T-cell (primary cell): ENCODE measurements at regions not wholly inside any gene's neighbourhood (a gene's known extent, or its start where the extent isn't known, plus 50 kb on each side); places are given as distances from the start of the nearest gene placed in this dataset.

Experiments used
- ATAC-seq, 4 experiments: fragments of 200-7000 bp in 3 of 4; fragments of 150-1000 bp in 1 of 4; cut with Tn5 transposase; replicated peaks in 1 of 4; 1 replicate in 3 of 4; 2 replicates in 1 of 4; pipeline ENCODE4 v1.10.0; 2021; ENCODE audit warnings: moderate library complexity in 3 of 4, mild to moderate bottlenecking in 2 of 4, moderate number of reproducible peaks in 1 of 4
- CTCF ChIA-PET, 2 donors: fragments of 300-600 bp; sonication (Branson Sonifier 250); formaldehyde crosslinking; loops; one replicate each; lab custom pipeline; 2022; ENCODE audit warnings: antibody characterized with exemption in 2 of 2; lab: Charles Lee
- POLR2A ChIA-PET, 2 donors: fragments of 300-600 bp; sonication (Branson Sonifier 250); formaldehyde crosslinking; loops; one replicate each; lab custom pipeline; 2022; ENCODE audit warnings: antibody characterized with exemption in 2 of 2; lab: Charles Lee
- DNase-seq, 35 experiments: peaks; one replicate each; pipeline versions ENCODE4 v3.0.0 to v3.0.0-alpha.2; 2013 to 2023
- H3K27ac ChIP-seq: one replicate; pipeline ENCODE4 v1.5.1; 2013; ENCODE audit warnings: low read length
- H3K27me3 ChIP-seq, 2 experiments: replicated peaks in 1 of 2; 1 replicate in 1 of 2; 2 replicates in 1 of 2; pipeline versions ENCODE4 v1.6.1 to v1.7.0; 2013; ENCODE audit warnings: low read length in 1 of 2, mixed read lengths in 1 of 2; ENCODE audit not compliant: control insufficient read depth in 2 of 2, insufficient read depth in 2 of 2; ENCODE audit errors: extremely low read depth in 1 of 2
- H3K36me3 ChIP-seq, 2 donors: 1 replicate in 1 of 2; 2 replicates in 1 of 2; pipeline versions ENCODE4 v1.6.1 to v1.7.0; 2013; ENCODE audit warnings: low read length in 1 of 2; ENCODE audit not compliant: control insufficient read depth in 2 of 2, insufficient read depth in 1 of 2; ENCODE audit errors: extremely low read depth in 1 of 2
- H3K4me1 ChIP-seq, 2 experiments: 1 replicate in 1 of 2; 2 replicates in 1 of 2; pipeline versions ENCODE4 v1.6.1 to v1.7.0; 2013; ENCODE audit warnings: low read length in 2 of 2, mixed read lengths in 1 of 2; ENCODE audit not compliant: insufficient read depth in 2 of 2, control insufficient read depth in 1 of 2; ENCODE audit errors: extremely low read depth in 1 of 2
- H3K4me3 ChIP-seq, 2 donors: 1 replicate in 1 of 2; 2 replicates in 1 of 2; pipeline versions ENCODE4 v1.5.1 to v1.7.0; 2013; ENCODE audit warnings: mild to moderate bottlenecking in 2 of 2, low read length in 1 of 2, moderate library complexity in 1 of 2; ENCODE audit not compliant: control insufficient read depth in 1 of 2; ENCODE audit errors: extremely low read depth in 1 of 2
- H3K9me3 ChIP-seq: 2 replicates; pipeline ENCODE4 v1.7.0; 2013
- H3K27ac Mint-ChIP-seq, 2 donors: one replicate each; pipeline ENCODE4 v1.8.0; 2020 to 2021; ENCODE audit warnings: mild to moderate bottlenecking in 2 of 2, mixed read lengths in 2 of 2
- H3K27me3 Mint-ChIP-seq, 2 donors: one replicate each; pipeline ENCODE4 v1.8.0; 2021 to 2022; ENCODE audit warnings: mixed read lengths in 2 of 2
- H3K36me3 Mint-ChIP-seq: one replicate; pipeline ENCODE4 v1.8.0; 2021; ENCODE audit warnings: mixed read lengths
- H3K4me1 Mint-ChIP-seq, 3 donors: one replicate each; pipeline ENCODE4 v1.8.0; 2020 to 2022; ENCODE audit warnings: mixed read lengths in 3 of 3, mild to moderate bottlenecking in 1 of 3
- H3K4me3 Mint-ChIP-seq, 3 donors: one replicate each; pipeline ENCODE4 v1.8.0; 2020 to 2022; ENCODE audit warnings: mild to moderate bottlenecking in 3 of 3, mixed read lengths in 3 of 3, moderate library complexity in 3 of 3
- H3K9me3 Mint-ChIP-seq, 3 donors: one replicate each; pipeline ENCODE4 v1.8.0; 2020 to 2022; ENCODE audit warnings: mixed read lengths in 3 of 3
- WGBS: methylation state at CpG from one replicate; pipeline ENCODE4 v1.1.5; 2013; ENCODE audit warnings: missing lambda C conversion rate; ENCODE audit not compliant: insufficient coverage; 5-methylcytosine and 5-hydroxymethylcytosine counted together

DNA sequence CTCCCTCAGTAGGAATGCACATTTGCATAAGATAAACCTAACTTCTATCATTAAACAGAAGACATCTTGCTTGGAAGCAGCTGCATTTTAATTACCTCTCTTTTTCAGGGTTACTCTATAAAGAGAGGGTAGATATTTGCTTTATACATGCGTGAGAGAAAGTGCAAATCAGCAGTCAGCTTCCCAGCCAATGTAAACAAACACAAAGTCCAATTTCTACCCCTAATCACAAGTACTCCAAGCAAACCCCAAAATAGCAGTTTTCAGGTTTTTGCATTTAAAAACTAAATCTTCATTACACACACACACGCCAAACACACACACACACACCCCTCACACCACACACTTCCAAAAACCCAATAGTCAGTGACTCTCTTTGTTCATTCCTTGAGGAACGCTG is 303.9 kb upstream of the ALCAM start:
- Histone ChIP-seq H3K4me1 (no peaks in the 10 kb centered on the region), H3K27ac (no peak overlapping the region), H3K4me3 (no peak overlapping the region), H3K36me3 (no peaks in the 10 kb centered on the region), H3K27me3 (no peaks in the 10 kb centered on the region), H3K9me3 (no peaks in the 10 kb centered on the region)
- peaks cover 0 to 4% (median 0%) of the 10 kb centered on the region in 3 donors for H3K9me3 Mint-ChIP-seq
- no peaks in the 10 kb centered on the region for H3K36me3 Mint-ChIP-seq
- 36% methylated on average over 2 of the region's 3 CpGs for WGBS
- H3K4me3 Mint-ChIP-seq = no peak overlapping the region
- POLR2A ChIA-PET = no interaction called here
- H3K27me3 Mint-ChIP-seq = peaks cover 0 to 2% of the 10 kb centered on the region in 2 donors
- ATAC-seq = no peak
- CTCF ChIA-PET = no interaction called here
- no peak for DNase-seq
- no peak overlapping the region for H3K27ac Mint-ChIP-seq
- no peaks in the 10 kb centered on the region for H3K4me1 Mint-ChIP-seq

DNA sequence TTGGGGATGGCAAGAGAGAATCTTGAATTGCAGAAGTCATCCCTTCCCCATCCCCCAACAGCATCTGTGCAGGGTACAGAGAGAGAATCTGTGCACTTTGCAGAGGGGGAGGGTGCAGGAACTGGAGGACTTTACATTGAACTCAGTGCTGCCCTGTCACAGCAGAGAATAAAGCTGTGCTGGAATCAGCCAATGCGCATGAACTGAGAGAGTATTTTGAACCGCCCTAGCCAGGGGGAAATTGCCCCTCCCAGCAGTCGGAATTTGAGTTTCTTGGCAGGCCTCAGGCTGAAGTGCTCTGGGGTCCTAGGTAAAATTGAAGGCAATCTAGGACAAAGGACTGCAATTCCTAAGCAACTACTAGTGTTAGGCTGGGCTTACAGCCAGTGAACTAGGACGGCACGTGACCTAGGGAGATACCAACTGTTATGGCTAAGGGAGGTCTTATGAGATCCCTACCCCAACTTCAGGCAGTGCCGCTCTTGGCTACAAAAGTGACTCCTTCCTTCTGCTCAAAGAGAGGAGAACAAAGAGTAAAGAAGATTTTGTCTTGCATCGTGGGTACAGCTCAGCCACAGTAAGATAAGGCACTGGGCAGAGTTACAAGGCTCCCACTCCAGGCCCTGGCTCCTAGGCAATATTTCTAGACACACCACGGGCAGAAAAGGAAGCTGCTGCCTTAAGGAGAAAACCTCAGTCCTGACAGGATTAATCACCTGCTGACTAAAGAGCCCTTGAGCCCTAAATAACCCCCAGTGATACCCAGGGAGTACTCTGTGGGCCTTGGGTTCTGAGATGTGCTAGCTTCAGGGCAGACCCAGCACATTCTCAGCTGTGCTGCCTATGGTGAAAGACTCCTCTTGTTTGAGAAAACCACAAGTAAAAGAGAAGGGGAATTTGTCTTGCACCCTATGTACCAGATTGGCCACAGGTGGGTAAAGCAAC is 300.5 kb upstream of the ALCAM start:
- Mint-ChIP-seq H3K4me1 (no peaks in the 10 kb centered on the region), H3K27ac (no peak overlapping the region), H3K27me3 (peaks cover 0 to 2% of the 10 kb centered on the region in 2 donors), H3K4me3 (no peak overlapping the region), H3K9me3 (no peaks in the 10 kb centered on the region), H3K36me3 (no peaks in the 10 kb centered on the region)
- H3K4me1 ChIP-seq = no peaks in the 10 kb centered on the region
- 78% methylated on average over 5 of the region's 8 CpGs for WGBS
- H3K27ac ChIP-seq = no peak overlapping the region
- H3K4me3 ChIP-seq = no peak overlapping the region
- H3K27me3 ChIP-seq = no peaks in the 10 kb centered on the region
- H3K36me3 ChIP-seq = no peaks in the 10 kb centered on the region
- ChIA-PET POLR2A (no interaction called here), CTCF (interaction anchor here in 1 of 2 donors (0.6 kb wide), 1 partner anchor 725 kb away, joined by 3 read pairs; no protein-coding TSS in a partner anchor)
- ATAC-seq = no peak
- no peak for DNase-seq
- no peaks in the 10 kb centered on the region for H3K9me3 ChIP-seq

DNA sequence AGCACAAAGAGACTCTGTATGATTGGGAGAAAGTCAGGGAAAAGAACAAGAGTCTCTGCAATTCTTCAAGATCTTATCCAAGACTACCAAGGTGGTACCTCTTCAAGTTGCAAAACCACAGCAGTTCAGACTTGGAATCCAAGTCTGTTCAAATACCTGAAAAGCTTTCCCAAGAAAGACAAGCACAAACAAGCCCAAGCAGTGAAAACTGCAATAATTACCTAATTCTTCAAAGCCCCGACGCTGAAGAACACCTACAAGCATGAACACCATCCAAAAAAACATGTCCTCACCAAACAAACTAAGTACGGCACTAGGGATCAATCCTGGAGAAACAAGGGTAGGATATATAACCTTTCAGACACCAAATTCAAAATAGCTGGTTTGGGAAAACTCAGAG is 299.3 kb upstream of the ALCAM start:
- Mint-ChIP-seq H3K27ac (no peak overlapping the region), H3K9me3 (no peaks in the 10 kb centered on the region), H3K27me3 (peaks cover 0 to 2% of the 10 kb centered on the region in 2 donors), H3K36me3 (no peaks in the 10 kb centered on the region), H3K4me3 (no peak overlapping the region), H3K4me1 (no peaks in the 10 kb centered on the region)
- CTCF ChIA-PET = no interaction called here
- Histone ChIP-seq H3K27ac (no peak overlapping the region), H3K27me3 (no peaks in the 10 kb centered on the region), H3K4me1 (no peaks in the 10 kb centered on the region), H3K4me3 (no peak overlapping the region), H3K36me3 (no peaks in the 10 kb centered on the region), H3K9me3 (no peaks in the 10 kb centered on the region)
- no peak for DNase-seq
- WGBS = 100% methylated on average over 2 of the region's 3 CpGs
- POLR2A ChIA-PET = no interaction called here
- ATAC-seq = no peak

DNA sequence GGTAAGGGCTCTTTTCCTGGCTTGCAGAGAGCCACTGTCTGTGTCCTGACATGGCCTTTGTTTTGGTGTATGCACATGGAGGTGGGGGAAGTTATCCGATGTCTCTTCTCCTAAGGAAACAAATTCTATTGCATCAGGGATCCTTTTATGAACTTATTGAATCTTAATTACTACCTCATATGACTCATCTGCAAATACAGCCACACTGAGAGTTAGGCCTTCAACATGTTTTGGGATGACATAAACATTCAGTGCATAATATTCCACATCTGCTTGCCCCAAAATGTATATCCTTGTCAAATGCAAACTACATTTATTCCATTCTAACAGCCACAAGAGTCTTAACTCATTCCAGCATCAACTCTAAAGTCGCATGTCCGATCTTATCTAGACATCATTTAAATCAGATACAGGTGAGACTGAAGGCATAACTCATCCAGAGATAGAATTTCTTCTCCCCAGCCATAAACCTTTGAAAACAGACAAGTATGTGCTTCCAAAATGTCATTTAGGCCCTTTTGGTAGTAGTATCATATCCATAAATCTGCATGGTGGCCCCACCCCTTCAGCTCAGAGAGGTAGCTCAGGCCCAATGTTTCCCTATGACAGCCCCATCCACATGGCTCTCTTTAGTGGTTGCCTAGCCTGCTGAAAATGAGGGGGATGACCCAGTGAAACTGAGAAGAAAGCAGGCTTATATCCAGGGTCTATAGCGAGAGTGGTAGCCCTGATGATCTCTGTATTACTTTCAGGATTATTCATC is 289.5 kb upstream of the ALCAM start:
- no peak for ATAC-seq
- H3K27me3 Mint-ChIP-seq = no peaks in the 10 kb centered on the region
- peaks cover 0 to 8% (median 2%) of the 10 kb centered on the region in 3 donors for H3K9me3 Mint-ChIP-seq
- Histone ChIP-seq H3K36me3 (no peaks in the 10 kb centered on the region), H3K27ac (no peak overlapping the region), H3K4me1 (no peaks in the 10 kb centered on the region), H3K9me3 (no peaks in the 10 kb centered on the region), H3K27me3 (no peaks in the 10 kb centered on the region), H3K4me3 (no peak overlapping the region)
- H3K36me3 Mint-ChIP-seq = no peaks in the 10 kb centered on the region
- ChIA-PET CTCF (interaction anchor here in 1 of 2 donors (0.6 kb wide), 1 partner anchor 448 kb away, joined by 3 read pairs; no protein-coding TSS in a partner anchor), POLR2A (no interaction called here)
- H3K27ac Mint-ChIP-seq = no peak overlapping the region
- WGBS = 93% methylated on average over 3 of the region's 4 CpGs
- no peak for DNase-seq
- no peak overlapping the region for H3K4me3 Mint-ChIP-seq
- no peaks in the 10 kb centered on the region for H3K4me1 Mint-ChIP-seq

DNA sequence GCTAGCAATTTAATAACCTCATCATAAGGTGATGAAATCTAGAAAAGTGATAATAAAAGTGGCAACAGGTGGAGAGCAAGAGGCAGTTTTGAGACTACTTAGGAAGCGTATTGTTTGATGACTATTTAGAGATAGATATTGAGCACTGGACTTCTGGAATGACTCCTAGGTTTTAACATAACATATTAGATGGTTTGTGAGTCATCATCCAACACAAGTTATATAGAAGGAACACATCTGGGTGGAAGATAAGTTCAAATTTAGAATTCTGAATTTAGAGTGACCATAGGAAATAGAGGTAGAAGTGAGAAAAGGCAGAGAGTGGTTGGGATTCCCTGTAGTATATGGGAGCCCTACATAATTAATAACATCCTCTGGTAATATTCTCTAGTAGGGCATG is 282.8 kb upstream of the ALCAM start:
- H3K4me3 ChIP-seq = no peak overlapping the region
- no peaks in the 10 kb centered on the region for H3K27me3 ChIP-seq
- H3K9me3 Mint-ChIP-seq = peaks cover 0 to 8% (median 0%) of the 10 kb centered on the region in 3 donors
- ATAC-seq (no peak), DNase-seq (no peak)
- H3K36me3 Mint-ChIP-seq = no peaks in the 10 kb centered on the region
- no peaks in the 10 kb centered on the region for H3K4me1 Mint-ChIP-seq
- no peaks in the 10 kb centered on the region for H3K9me3 ChIP-seq
- no CpG with 5 or more reads among the region's 1 CpG for WGBS
- no peak overlapping the region for H3K27ac ChIP-seq
- ChIA-PET POLR2A (no interaction called here), CTCF (interaction anchor here in 1 of 2 donors (0.6 to 0.7 kb wide), 2 partner anchors 138 to 1597 kb away, joined by 3 to 13 read pairs; no protein-coding TSS in a partner anchor)
- no peaks in the 10 kb centered on the region for H3K27me3 Mint-ChIP-seq
- H3K27ac Mint-ChIP-seq = no peak overlapping the region
- no peak overlapping the region for H3K4me3 Mint-ChIP-seq
- no peaks in the 10 kb centered on the region for H3K36me3 ChIP-seq
- no peaks in the 10 kb centered on the region for H3K4me1 ChIP-seq

DNA sequence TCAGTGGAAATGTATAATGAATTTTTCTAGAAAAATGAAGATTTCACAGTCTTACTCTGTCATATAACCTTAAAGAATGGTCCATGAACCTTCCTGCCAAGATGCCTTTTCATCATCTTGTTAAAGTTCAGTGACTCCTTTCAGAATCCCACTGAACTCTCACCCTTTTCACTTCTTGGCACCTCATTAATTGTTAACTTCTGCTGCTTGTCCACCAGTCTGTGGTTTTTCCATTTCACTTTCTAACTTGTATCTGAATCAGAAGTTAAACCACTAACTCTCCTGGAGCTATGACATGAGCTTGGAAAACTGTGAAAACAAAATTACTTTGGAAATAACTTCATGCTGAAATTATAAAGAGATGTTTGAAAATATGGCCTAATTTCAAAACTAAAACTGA is 281.2 kb upstream of the ALCAM start:
- POLR2A ChIA-PET = no interaction called here
- no peak overlapping the region for H3K4me3 Mint-ChIP-seq
- Histone ChIP-seq H3K4me3 (no peak overlapping the region), H3K4me1 (no peaks in the 10 kb centered on the region), H3K27me3 (no peaks in the 10 kb centered on the region), H3K36me3 (no peaks in the 10 kb centered on the region), H3K9me3 (no peaks in the 10 kb centered on the region), H3K27ac (no peak overlapping the region)
- no peak overlapping the region for H3K27ac Mint-ChIP-seq
- H3K4me1 Mint-ChIP-seq = no peaks in the 10 kb centered on the region
- DNase-seq (no peak), ATAC-seq (no peak)
- no peaks in the 10 kb centered on the region for H3K27me3 Mint-ChIP-seq
- CTCF ChIA-PET = no interaction called here
- no peaks in the 10 kb centered on the region for H3K36me3 Mint-ChIP-seq
- peaks cover 0 to 1% (median 0%) of the 10 kb centered on the region in 3 donors for H3K9me3 Mint-ChIP-seq
